Activated T-cell treated with anti-CD3 and anti-CD28 coated beads, Interleukin-2, amount 50 U/mL, for 72 hours (primary cell): ENCODE measurements at regions not wholly inside any gene's neighbourhood (a gene's known extent, or its start where the extent isn't known, plus 50 kb on each side); places are given as distances from the start of the nearest gene placed in this dataset.
"Not testable (repeated sequence)": the region's sequence is repeated elsewhere in the genome, so short reads cannot be mapped to it uniquely, and the experiment has no call there.

ENCODE experiments used
- ATAC-seq, 2 donors: fragments of 150-1000 bp; cut with Tn5 transposase; replicated peaks in 1 of 2; 2 replicates each; pipeline ENCODE4 v1.10.0; 2021; ENCODE audit warnings: moderate library complexity in 2 of 2, mild to moderate bottlenecking in 1 of 2
- DNase-seq, 2 donors: peaks; one replicate each; pipeline ENCODE4 v3.0.0; 2021 to 2022; ENCODE audit warnings: mixed read lengths in 1 of 2
- H3K27ac Mint-ChIP-seq: one replicate; pipeline ENCODE4 v1.8.0; 2022; ENCODE audit warnings: mild to moderate bottlenecking, moderate library complexity, mixed read lengths
- H3K27me3 Mint-ChIP-seq: one replicate; pipeline ENCODE4 v1.8.0; 2022; ENCODE audit warnings: low read depth, mixed read lengths
- H3K36me3 Mint-ChIP-seq, 2 donors: one replicate each; pipeline ENCODE4 v1.8.0; 2022; ENCODE audit warnings: mixed read lengths in 2 of 2, mild to moderate bottlenecking in 1 of 2; ENCODE audit not compliant: insufficient read depth in 2 of 2
- H3K4me1 Mint-ChIP-seq: one replicate; pipeline ENCODE4 v1.8.0; 2022; ENCODE audit warnings: low read depth, mixed read lengths
- H3K4me3 Mint-ChIP-seq, 2 donors: one replicate each; pipeline ENCODE4 v1.8.0; 2022; ENCODE audit warnings: mild to moderate bottlenecking in 2 of 2, mixed read lengths in 2 of 2, moderate library complexity in 2 of 2
- H3K9me3 Mint-ChIP-seq, 2 donors: one replicate each; pipeline ENCODE4 v1.8.0; 2022; ENCODE audit warnings: mixed read lengths in 2 of 2

GRCh38 chr3:190964931-190965330 is 102.4 kb upstream of the GMNC start:
- not testable (repeated sequence) for ATAC-seq, H3K4me1 Mint-ChIP-seq, H3K9me3 Mint-ChIP-seq, H3K4me3 Mint-ChIP-seq, H3K36me3 Mint-ChIP-seq, H3K27ac Mint-ChIP-seq, H3K27me3 Mint-ChIP-seq
- peak in 1 of 2 donors; percentile 1 for DNase-seq

- Mint-ChIP-seq H3K4me1 (no peaks in the 10 kb centered on the region), H3K4me3 (no peak overlapping the region), H3K27me3 (no peaks in the 10 kb centered on the region), H3K27ac (no peak overlapping the region), H3K36me3 (no peaks in the 10 kb centered on the region), H3K9me3 (peaks cover 2 to 6% of the 10 kb centered on the region in 2 donors)
- ATAC-seq (no peak), DNase-seq (no peak)
Measured at GRCh38 chr3:190959077-190959476, 96.6 kb upstream of the GMNC start.

- ATAC-seq (no peak), DNase-seq (no peak)
- Mint-ChIP-seq H3K27me3 (no peaks in the 10 kb centered on the region), H3K9me3 (no peaks in the 10 kb centered on the region), H3K4me3 (no peak overlapping the region), H3K4me1 (no peaks in the 10 kb centered on the region), H3K36me3 (no peaks in the 10 kb centered on the region), H3K27ac (no peak overlapping the region)
Measured at GRCh38 chr3:190941694-190942260, 79.3 kb upstream of the GMNC start.

GRCh38 chr3:190934616-190935015 is 72.1 kb upstream of the GMNC start:
- H3K4me1 Mint-ChIP-seq, H3K4me3 Mint-ChIP-seq, H3K27ac Mint-ChIP-seq, H3K9me3 Mint-ChIP-seq, H3K27me3 Mint-ChIP-seq, H3K36me3 Mint-ChIP-seq, ATAC-seq, DNase-seq: not testable (repeated sequence)

- Mint-ChIP-seq H3K27ac (no peak overlapping the region), H3K27me3 (no peaks in the 10 kb centered on the region), H3K36me3 (no peaks in the 10 kb centered on the region), H3K4me1 (no peaks in the 10 kb centered on the region), H3K4me3 (no peak overlapping the region), H3K9me3 (peaks cover 2 to 3% of the 10 kb centered on the region in 2 donors)
- DNase-seq (no peak), ATAC-seq (no peak)
Measured at GRCh38 chr3:190926619-190927018, 64.1 kb upstream of the GMNC start.

- no peaks in the 10 kb centered on the region for H3K9me3 Mint-ChIP-seq
- ATAC-seq (no peak), DNase-seq (no peak)
- H3K4me3 Mint-ChIP-seq: no peak overlapping the region
- H3K27ac Mint-ChIP-seq: no peak overlapping the region
- H3K27me3 Mint-ChIP-seq: no peaks in the 10 kb centered on the region
- H3K4me1 Mint-ChIP-seq: no peaks in the 10 kb centered on the region
- no peaks in the 10 kb centered on the region for H3K36me3 Mint-ChIP-seq
Measured at GRCh38 chr3:190912736-190913135, 50.2 kb upstream of the GMNC start.
